HPDE6-E6E7 (cell line): ENCODE measurements at regions not wholly inside any gene's neighbourhood (a gene's known extent, or its start where the extent isn't known, plus 50 kb on each side); places are given as distances from the start of the nearest gene placed in this dataset.
"Not testable (repeated sequence)": the region's sequence is repeated elsewhere in the genome, so short reads cannot be mapped to it uniquely, and the experiment has no call there.

Source experiments
- DNase-seq: peaks from one replicate; pipeline ENCODE4 v3.0.0; 2011; ENCODE audit warnings: missing footprints; ENCODE audit errors: extremely low spot score

DNA sequence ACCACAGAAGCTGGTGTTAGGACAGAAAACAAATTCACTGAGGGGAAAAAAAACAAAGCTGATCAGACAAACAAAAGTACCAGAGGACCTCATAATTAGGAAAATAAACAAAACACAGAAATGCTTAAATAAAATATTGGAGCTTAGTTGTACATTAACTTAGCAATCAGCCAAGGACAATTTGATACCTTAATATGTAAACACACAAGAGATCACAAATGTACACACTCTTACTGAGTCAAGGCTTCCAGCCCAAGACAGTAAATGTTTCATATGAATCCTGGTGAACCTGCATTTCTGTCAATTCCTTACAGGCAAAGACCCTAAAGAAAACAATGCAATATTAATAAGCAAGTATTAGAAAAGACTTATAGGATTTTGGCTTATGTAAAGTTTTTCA lies 62.0 kb upstream of the SPTLC3 start:
- no peak for DNase-seq

- no peak for DNase-seq
Measured at GRCh38 chr20:12947691-12948090, 61.1 kb upstream of the SPTLC3 start.

- DNase-seq = no peak
Measured at GRCh38 chr20:12949429-12949980, 59.3 kb upstream of the SPTLC3 start.

GRCh38 chr20:12954254-12954653 lies 54.5 kb upstream of the SPTLC3 start:
- not testable (repeated sequence) for DNase-seq

DNA sequence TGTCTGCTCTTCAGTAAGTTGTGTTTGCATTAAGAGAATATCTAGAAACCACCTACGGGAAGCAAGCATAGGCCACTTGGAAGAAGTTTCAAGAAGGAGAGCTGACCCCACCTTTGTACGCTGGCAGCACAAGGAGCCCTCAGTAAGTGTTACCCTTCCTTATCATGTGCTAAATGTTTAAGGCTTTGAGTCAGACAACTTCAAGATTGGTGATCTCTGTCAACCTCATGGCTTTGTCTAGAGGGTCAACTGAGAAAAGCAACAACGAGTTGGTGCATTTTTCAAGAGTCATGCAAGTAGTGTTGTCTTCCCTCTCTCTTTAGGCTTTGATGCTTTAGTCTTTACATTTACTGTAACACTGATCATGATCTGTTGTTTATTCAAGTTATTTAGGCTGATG lies 53.2 kb upstream of the SPTLC3 start:
- DNase-seq = no peak

GRCh38 chr20:12956303-12956702 lies 52.5 kb upstream of the SPTLC3 start:
- no peak for DNase-seq

DNA sequence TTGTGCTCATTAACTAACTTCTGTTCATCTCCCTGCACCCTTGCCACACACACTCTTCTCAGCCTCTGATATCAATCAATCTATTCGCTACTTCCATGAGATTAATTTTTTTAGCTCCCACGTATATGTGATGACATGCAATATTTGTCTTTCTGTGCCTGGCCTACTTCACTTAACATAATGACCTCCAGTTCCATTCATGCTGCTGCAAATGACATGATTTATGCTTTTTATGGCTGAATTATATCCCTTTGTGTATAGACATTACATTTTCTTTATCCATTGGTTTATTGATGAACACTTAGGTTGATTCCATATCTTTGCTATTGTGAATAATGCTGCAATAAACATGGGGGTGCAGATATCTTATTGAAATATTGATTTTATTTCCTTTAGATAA lies 50.8 kb upstream of the SPTLC3 start:
- no peak for DNase-seq
